HepG2 (cell line): ENCODE measurements at regions not wholly inside any gene's neighbourhood (a gene's known extent, or its start where the extent isn't known, plus 50 kb on each side); places are given as distances from the start of the nearest gene placed in this dataset.

Experiments used
- ATAC-seq: fragments of 200-7000 bp; cut with Tn5 transposase; 3 replicates; pipeline ENCODE4 v1.9.1; 2020; ENCODE audit warnings: mild to moderate bottlenecking, moderate library complexity
- BruUV-seq: library from RNA; stranded (reverse); fragments of 400-500 nt; replicated peaks from 2 replicates; lab custom pipeline; 2021; lab: Mats Ljungman, UMichigan
- CTCF ChIA-PET: fragments of 300-600 bp; formaldehyde crosslinking; extraction: SDS; loops from one replicate; lab custom pipeline; 2021; ENCODE audit warnings: low total read pairs, inconsistent platforms, low intra/inter-chr PET ratio; lab: Yijun Ruan, JAX
- POLR2A ChIA-PET: fragments of 350-600 bp; sonication (Branson Sonifier 250); formaldehyde crosslinking; loops from one replicate; lab custom pipeline; 2020; ENCODE audit warnings: antibody characterized with exemption, inconsistent platforms; lab: Yijun Ruan, JAX
- DNase-seq: peaks from one replicate; pipeline ENCODE4 v3.0.0-alpha.2; 2015; ENCODE audit warnings: low spot score
- FAIRE-seq: peaks from 3 replicates; lab custom pipeline; 2011; peaks lifted over from hg19 to GRCh38; lab: Jason Lieb, UNC
- H2AFZ ChIP-seq: one replicate; pipeline ENCODE4 v1.6.1; 2011; ENCODE audit warnings: low read length, inconsistent platforms
- H3K27ac ChIP-seq: fragments of 300-600 bp; 3 replicates; pipeline ENCODE4 v1.8.0; 2011; ENCODE audit warnings: mixed run types, mild to moderate bottlenecking, mixed read lengths, low read length, inconsistent platforms; ENCODE audit not compliant: insufficient read depth; ENCODE audit errors: extremely low read length
- H3K27me3 ChIP-seq, 2 experiments: fragments of 200-600 bp in 1 of 2; 2 replicates in 1 of 2; 3 replicates in 1 of 2; pipeline versions ENCODE4 v1.6.0 to v1.8.0; 2011; ENCODE audit warnings: low read length in 2 of 2, mild to moderate bottlenecking in 2 of 2, moderate library complexity in 2 of 2, inconsistent platforms in 1 of 2; ENCODE audit not compliant: insufficient read depth in 2 of 2, control insufficient read depth in 1 of 2
- H3K36me3 ChIP-seq, 2 experiments: fragments of 200-600 bp in 1 of 2; replicated peaks in 1 of 2; 2 replicates in 1 of 2; 3 replicates in 1 of 2; pipeline versions ENCODE4 v1.5.1 to v1.8.0; 2011; ENCODE audit warnings: low read length in 2 of 2, inconsistent platforms in 1 of 2; ENCODE audit not compliant: insufficient read depth in 2 of 2, control insufficient read depth in 1 of 2
- H3K4me1 ChIP-seq: 2 replicates; pipeline ENCODE4 v1.5.1; 2012; ENCODE audit warnings: low read length, inconsistent platforms; ENCODE audit not compliant: insufficient read depth
- H3K4me2 ChIP-seq: 2 replicates; pipeline ENCODE4 v1.6.0; 2011; ENCODE audit warnings: low read depth, low read length, inconsistent platforms
- H3K4me3 ChIP-seq, 3 experiments: fragments of 200-600 bp in 1 of 3; sonication (generic), shearing (Covaris generic) in 1 of 3; replicated peaks in 1 of 3; 2 replicates each; pipeline ENCODE4 v1.5.1; 2011 to 2016; ENCODE audit warnings: low read length in 3 of 3, inconsistent platforms in 2 of 3, low read depth in 2 of 3, mild to moderate bottlenecking in 2 of 3, control low read depth in 1 of 3, mixed read lengths in 1 of 3; ENCODE audit not compliant: insufficient read depth in 1 of 3
- H3K79me2 ChIP-seq: one replicate; pipeline ENCODE4 v1.6.1; 2011; ENCODE audit warnings: low read length, inconsistent platforms; ENCODE audit not compliant: insufficient read depth
- H3K9ac ChIP-seq: 2 replicates; pipeline ENCODE4 v1.6.0; 2011; ENCODE audit warnings: mild to moderate bottlenecking, low read depth, low read length, inconsistent platforms; ENCODE audit not compliant: insufficient read depth
- H3K9me3 ChIP-seq: 2 replicates; pipeline ENCODE4 v1.5.1; 2012; ENCODE audit warnings: mild to moderate bottlenecking, low read length
- H4K20me1 ChIP-seq: 2 replicates; pipeline ENCODE4 v1.6.0; 2011; ENCODE audit warnings: inconsistent platforms, mild to moderate bottlenecking, low read length, moderate library complexity; ENCODE audit not compliant: insufficient read depth
- CSRNP2 ChIP-seq: sonication (generic); formaldehyde crosslinking; conservative IDR thresholded peaks from 2 replicates; pipeline ENCODE4 v1.8.0; 2022; ENCODE audit warnings: low read depth, missing genetic modification reagents
- GLI4 ChIP-seq: sonication (generic); formaldehyde crosslinking; IDR thresholded peaks from 2 replicates; pipeline ENCODE4 v1.5.1; 2020; ENCODE audit warnings: missing genetic modification reagents, mild to moderate bottlenecking, moderate library complexity, borderline replicate concordance
- MAFK ChIP-seq, 2 experiments: IDR thresholded peaks in 1 of 2; conservative IDR thresholded peaks in 1 of 2; 2 replicates each; pipeline ENCODE4 v1.6.1; 2011; ENCODE audit warnings: improper control_type of control experiment in 2 of 2, low read length in 2 of 2
- MNT ChIP-seq: fragments of 450-650 bp; IDR thresholded peaks from 2 replicates; pipeline ENCODE4 v1.6.1; 2016
- RCOR2 ChIP-seq: IDR thresholded peaks from 2 replicates; pipeline ENCODE4 v1.6.1; 2016; ENCODE audit warnings: missing biosample characterization, missing genetic modification reagents
- RFX5 ChIP-seq: IDR thresholded peaks from 2 replicates; pipeline ENCODE4 v1.6.1; 2011; ENCODE audit warnings: low read depth, low read length, improper control_type of control experiment
- RFXAP ChIP-seq: sonication (generic); formaldehyde crosslinking; IDR thresholded peaks from 2 replicates; pipeline ENCODE4 v1.4.0; 2020; ENCODE audit warnings: missing genetic modification reagents, borderline replicate concordance
- ZBTB37 ChIP-seq: sonication (generic); formaldehyde crosslinking; IDR thresholded peaks from 2 replicates; pipeline ENCODE4 v1.4.0; 2020; ENCODE audit warnings: mild to moderate bottlenecking, missing genetic modification reagents
- ZNF333 ChIP-seq: sonication (generic); formaldehyde crosslinking; IDR thresholded peaks from 2 replicates; pipeline ENCODE4 v1.4.0; 2020; ENCODE audit warnings: mild to moderate bottlenecking, missing genetic modification reagents, borderline replicate concordance
- ZNF549 ChIP-seq: sonication (generic); formaldehyde crosslinking; IDR thresholded peaks from 2 replicates; pipeline ENCODE4 v1.5.0; 2020; ENCODE audit warnings: missing genetic modification reagents
- ZNF564 ChIP-seq: sonication (generic); formaldehyde crosslinking; IDR thresholded peaks from 2 replicates; pipeline ENCODE4 v1.8.1; 2023; ENCODE audit warnings: mild to moderate bottlenecking, missing genetic modification reagents
- ZNF572 ChIP-seq: sonication (generic); formaldehyde crosslinking; IDR thresholded peaks from 2 replicates; pipeline ENCODE4 v1.5.1; 2020; ENCODE audit warnings: mild to moderate bottlenecking, missing genetic modification reagents
- ZNF746 ChIP-seq: sonication (generic); formaldehyde crosslinking; IDR thresholded peaks from 2 replicates; pipeline ENCODE4 v1.8.0; 2022; ENCODE audit warnings: mild to moderate bottlenecking, missing genetic modification reagents
- WGBS: methylation state at CpG from one replicate; pipeline ENCODE4 v1.1.6; 2017; ENCODE audit warnings: low lambda C conversion rate; 5-methylcytosine and 5-hydroxymethylcytosine counted together
- in situ Hi-C: cut with HindIII; loops from 2 replicates; pipeline ENCODE4 v1.10.0; 2017; ENCODE audit warnings: low pct_unique_long_range_greater_than_20kb; ENCODE audit not compliant: extremely low pct_ligation_motif_present
- intact Hi-C: fragments of 100-400 bp; cut with micrococcal nuclease; formaldehyde crosslinking; loops from one replicate; pipeline ENCODE4 v1.10.0; 2022; ENCODE audit not compliant: unreplicated experiment
- TF ChIP-seq, protein P1 (sequence below): IDR thresholded peaks from 2 replicates; pipeline ENCODE4 v1.6.1; 2018; ENCODE audit warnings: missing genetic modification reagents, mild to moderate bottlenecking, missing compliant biosample characterization

GRCh38 chr3:53944028-53944427 is 52.4 kb upstream of the SELENOK start:
- Histone ChIP-seq H3K27me3 (no peaks in the 10 kb centered on the region; a peak in 2 of 5 replicates), H3K9ac (no peak overlapping the region), H3K27ac (no peak overlapping the region), H4K20me1 (no peaks in the 10 kb centered on the region), H2AFZ (no peak overlapping the region), H3K79me2 (no peaks in the 10 kb centered on the region), H3K9me3 (peaks cover 16% of the 10 kb centered on the region), H3K4me2 (no peak overlapping the region), H3K4me1 (no peaks in the 10 kb centered on the region), H3K36me3 (no peaks in the 10 kb centered on the region), H3K4me3 (no peak overlapping the region)
- no peak for FAIRE-seq
- 36% methylated on average over 3 of the region's 3 CpGs for WGBS
- TF ChIP-seq ZNF333 (CRISPR knock-in tag) = no peak
- TF ChIP-seq MAFK (conservative IDR thresholded peaks at IDR 0.05 in 1 of 2, IDR thresholded peaks at IDR 0.05 in 1 of 2; ENCODE audit: low read length in 2 of 2) = peak in 1 of 2 experiments; percentile 29; a peak in 1 of 4 replicates
- TF ChIP-seq CSRNP2 (CRISPR knock-in tag) = no peak
- DNase-seq = no peak
- in situ Hi-C loops (no loop called here), intact Hi-C loops (no loop called here)
- BruUV-seq = no TSS peak
- POLR2A ChIA-PET = no interaction called here
- ATAC-seq = no peak
- CTCF ChIA-PET = no interaction called here

- ATAC-seq = no peak
- WGBS = 58% methylated on average over 5 of the region's 5 CpGs
- CTCF ChIA-PET = no interaction called here
- TF ChIP-seq, protein P1, sequence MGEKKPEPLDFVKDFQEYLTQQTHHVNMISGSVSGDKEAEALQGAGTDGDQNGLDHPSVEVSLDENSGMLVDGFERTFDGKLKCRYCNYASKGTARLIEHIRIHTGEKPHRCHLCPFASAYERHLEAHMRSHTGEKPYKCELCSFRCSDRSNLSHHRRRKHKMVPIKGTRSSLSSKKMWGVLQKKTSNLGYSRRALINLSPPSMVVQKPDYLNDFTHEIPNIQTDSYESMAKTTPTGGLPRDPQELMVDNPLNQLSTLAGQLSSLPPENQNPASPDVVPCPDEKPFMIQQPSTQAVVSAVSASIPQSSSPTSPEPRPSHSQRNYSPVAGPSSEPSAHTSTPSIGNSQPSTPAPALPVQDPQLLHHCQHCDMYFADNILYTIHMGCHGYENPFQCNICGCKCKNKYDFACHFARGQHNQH (CRISPR knock-in tag) = no peak
- TF ChIP-seq RCOR2 (no peak), ZBTB37 (CRISPR knock-in tag) (no peak), ZNF549 (no peak), ZNF572 (no peak), ZNF564 (CRISPR knock-in tag) (no peak), MNT (no peak), RFXAP (CRISPR knock-in tag) (no peak), GLI4 (CRISPR knock-in tag) (no peak), RFX5 (no peak), ZNF746 (CRISPR knock-in tag) (no peak)
These were observed 50.3 kb upstream of the SELENOK start for GRCh38 chr3:53941950-53942349.

More at GRCh38 chr3:53941950-53942349, 50.3 kb upstream of the SELENOK start:
- in situ Hi-C loops = no loop called here
- Histone ChIP-seq H3K9ac (no peak overlapping the region), H3K4me2 (no peak overlapping the region), H3K4me1 (no peaks in the 10 kb centered on the region), H4K20me1 (no peaks in the 10 kb centered on the region), H3K27ac (no peak overlapping the region), H2AFZ (no peak overlapping the region), H3K79me2 (no peaks in the 10 kb centered on the region), H3K9me3 (peaks cover 10% of the 10 kb centered on the region), H3K4me3 (no peak overlapping the region), H3K36me3 (no peaks in the 10 kb centered on the region), H3K27me3 (no peaks in the 10 kb centered on the region; a peak in 2 of 5 replicates)
- FAIRE-seq = no peak
- no peak for DNase-seq
- BruUV-seq = no TSS peak
- POLR2A ChIA-PET = no interaction called here
- intact Hi-C loops = no loop called here
